ENCODE measurements at regions not wholly inside any gene's neighbourhood (a gene's known extent, or its start where the extent isn't known, plus 50 kb on each side); places are given as distances from the start of the nearest gene placed in this dataset.

DNA sequence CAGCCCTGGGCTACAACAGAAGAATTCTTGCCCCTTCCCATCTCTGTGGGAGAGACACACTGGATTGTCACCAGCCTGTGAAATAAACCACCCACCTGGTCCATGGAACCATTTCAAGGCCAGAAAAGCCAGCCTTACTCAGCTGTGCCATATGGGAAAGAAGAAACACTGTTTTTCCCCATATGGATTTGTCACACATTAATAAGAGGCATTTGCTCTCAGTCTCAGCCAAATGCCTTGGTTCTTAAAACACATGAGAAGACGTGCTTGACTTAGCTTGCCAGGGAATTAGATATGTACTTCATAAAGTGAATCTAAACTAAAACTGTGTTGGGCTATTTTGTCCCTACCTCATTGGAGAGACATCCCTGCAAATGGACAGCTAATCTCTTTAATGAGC, 308.6 kb upstream of the TNP1 start:
- no peak for DNase-seq (ENCODE audit: low spot score)
- intact Hi-C loops (cut with DNase I): loop anchor here (10.0 kb wide), 2 partner anchors 374 to 474 kb away; partner anchors contain the start of gene IGFBP5 (in 1 of the 2)

DNA sequence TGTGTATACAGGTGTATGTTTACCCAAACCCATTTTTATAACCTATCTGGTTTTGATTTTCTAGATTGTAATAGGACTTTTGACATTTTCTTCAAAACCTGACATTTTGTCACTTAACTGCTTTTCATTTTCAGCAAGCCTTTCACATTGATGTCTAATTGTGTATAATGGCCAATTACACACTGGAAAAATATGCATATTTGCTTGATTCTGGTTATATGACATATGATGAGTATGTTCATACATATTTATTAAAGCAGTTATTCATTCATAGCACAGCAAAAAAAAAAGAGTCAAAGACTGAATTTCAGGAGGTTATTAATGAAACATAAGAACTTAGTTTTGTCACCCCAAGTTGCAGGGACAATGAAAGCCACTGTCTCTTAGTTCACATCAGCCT, 307.7 kb upstream of the TNP1 start:
- intact Hi-C loops (cut with DNase I): loop anchor here (10.0 kb wide), 2 partner anchors 373 to 473 kb away; partner anchors contain the start of gene IGFBP5 (in 1 of the 2)
- no peak for DNase-seq (ENCODE audit: low spot score)

DNA sequence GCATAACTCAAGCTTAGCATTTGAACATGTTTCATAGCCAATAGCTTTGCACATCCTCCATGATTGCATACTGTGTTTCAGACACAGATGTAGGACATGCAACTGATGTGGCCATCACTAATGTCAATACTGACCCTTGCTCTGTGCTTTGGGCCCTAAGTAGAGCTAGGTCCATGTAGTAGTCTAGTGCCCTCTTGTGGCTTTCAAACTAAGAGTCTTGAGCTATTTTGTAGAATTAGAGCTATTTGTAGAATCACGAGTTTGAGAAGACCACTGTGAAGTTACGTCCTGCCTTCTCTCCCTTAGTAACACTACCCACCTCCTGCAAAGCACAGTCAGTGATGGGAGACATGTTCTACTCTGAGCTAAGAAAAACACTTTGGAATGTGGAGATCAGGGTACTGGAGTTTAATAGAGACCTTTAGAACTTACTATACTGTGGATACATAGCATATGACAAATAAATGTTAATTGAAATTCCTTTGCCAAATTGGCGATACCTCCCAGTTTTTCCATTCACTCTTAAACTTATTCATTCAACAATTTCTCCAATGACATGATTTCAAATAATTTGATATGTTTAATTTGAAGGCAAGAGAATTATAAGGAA, 306.5 kb upstream of the TNP1 start:
- intact Hi-C loops (cut with DNase I): loop anchor here (10.0 kb wide), 2 partner anchors 372 to 472 kb away; partner anchors contain the start of gene IGFBP5 (in 1 of the 2)
- DNase-seq (ENCODE audit: low spot score): no peak

DNA sequence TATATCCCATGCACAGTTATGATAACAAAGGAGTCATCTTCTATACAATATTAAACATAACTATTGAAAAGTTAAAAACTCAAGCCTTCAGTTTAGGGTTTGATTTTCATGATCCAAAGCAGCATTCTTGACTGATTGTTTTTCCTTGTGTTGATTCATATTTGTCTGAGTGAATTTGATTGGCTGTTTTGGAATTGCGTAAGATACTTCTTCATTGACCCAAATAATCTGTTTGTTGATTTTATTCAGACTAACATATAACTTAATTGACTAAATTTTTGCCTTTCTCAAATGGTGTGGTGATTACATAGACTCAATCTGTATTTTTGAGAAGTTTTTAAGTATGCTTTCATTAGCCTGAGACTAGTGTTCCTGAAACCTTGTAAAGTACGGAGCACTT, 305.7 kb upstream of the TNP1 start:
- intact Hi-C loops (cut with DNase I): loop anchor here (10.0 kb wide), 2 partner anchors 371 to 471 kb away; partner anchors contain the start of gene IGFBP5 (in 1 of the 2)
- no peak for DNase-seq (ENCODE audit: low spot score)

- DNase-seq (ENCODE audit: low spot score): no peak
- intact Hi-C loops (cut with DNase I): loop anchor here (10.0 kb wide), 2 partner anchors 369 to 469 kb away; partner anchors contain the start of gene IGFBP5 (in 1 of the 2)
Observed at GRCh38 chr2:217163987-217164386, 304.1 kb upstream of the TNP1 start.

- no peak for DNase-seq (ENCODE audit: low spot score)
- intact Hi-C loops (cut with DNase I): loop anchor here (10.0 kb wide), 2 partner anchors 368 to 468 kb away; partner anchors contain the start of gene IGFBP5 (in 1 of the 2)
Observed at GRCh38 chr2:217162533-217162932, 302.7 kb upstream of the TNP1 start.

GRCh38 chr2:217160978-217161973, 301.4 kb upstream of the TNP1 start:
- intact Hi-C loops (cut with DNase I): loop anchor here (10.0 kb wide), 2 partner anchors 366 to 466 kb away; partner anchors contain the start of gene IGFBP5 (in 1 of the 2)
- DNase-seq (ENCODE audit: low spot score): no peak

- intact Hi-C loops (cut with DNase I): loop anchor here (10.0 kb wide), 2 partner anchors 365 to 465 kb away; partner anchors contain the start of gene IGFBP5 (in 1 of the 2)
- no peak for DNase-seq (ENCODE audit: low spot score)
Observed at GRCh38 chr2:217160103-217160743, 300.4 kb upstream of the TNP1 start.

DNA sequence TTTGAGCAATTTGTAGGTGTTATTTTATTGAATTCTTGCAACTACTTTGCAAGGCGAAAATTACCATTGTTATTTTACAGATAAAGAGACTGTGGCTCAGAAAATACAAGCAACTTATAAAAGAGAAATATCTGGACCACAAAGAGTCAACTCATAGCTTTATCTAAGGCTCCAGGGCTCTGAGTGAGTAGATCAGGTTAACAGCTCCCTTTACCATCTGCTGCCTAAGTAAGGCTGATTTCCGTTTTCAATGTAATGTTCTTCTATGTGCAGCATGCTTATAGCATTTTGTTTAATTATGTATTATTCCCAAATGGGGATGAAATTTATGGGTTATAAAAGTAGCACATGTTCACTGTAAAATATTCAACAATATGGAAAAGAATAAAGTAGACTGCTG, 299.1 kb upstream of the TNP1 start:
- intact Hi-C loops (cut with DNase I): loop anchor here in 1 of 2 donors (10.0 kb wide), 1 partner anchor 94 kb away; no protein-coding TSS in a partner anchor
- no peak for DNase-seq (ENCODE audit: low spot score)

DNA sequence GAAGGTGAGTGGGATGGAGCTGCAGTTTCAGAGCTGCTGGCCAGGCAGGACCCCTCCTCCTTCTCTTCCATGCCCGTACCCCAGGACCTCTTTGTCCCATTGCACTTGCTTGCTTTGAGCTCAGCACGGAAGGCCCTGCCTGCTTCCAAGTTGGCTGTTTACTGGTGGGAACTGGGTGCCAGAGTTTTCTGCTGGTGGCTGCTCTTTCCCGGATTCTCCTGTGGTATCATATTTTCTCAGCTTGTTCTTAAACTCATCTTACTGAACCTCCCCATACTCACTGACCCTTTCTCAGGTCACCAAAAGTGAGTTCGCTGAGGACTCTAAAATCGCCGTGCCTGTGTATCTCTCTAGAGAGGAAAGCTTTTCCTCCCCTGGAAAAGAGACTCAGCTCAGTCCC, 297.7 kb upstream of the TNP1 start:
- intact Hi-C loops (cut with DNase I): loop anchor here in 1 of 2 donors (10.0 kb wide), 1 partner anchor 93 kb away; no protein-coding TSS in a partner anchor
- DNase-seq (ENCODE audit: low spot score): no peak

- DNase-seq (ENCODE audit: low spot score): no peak
- intact Hi-C loops (cut with DNase I): loop anchor here in 1 of 2 donors (10.0 kb wide), 1 partner anchor 92 kb away; no protein-coding TSS in a partner anchor
Observed at GRCh38 chr2:217156801-217157200, 296.9 kb upstream of the TNP1 start.

GRCh38 chr2:217154923-217155322, 295.1 kb upstream of the TNP1 start:
- DNase-seq (ENCODE audit: low spot score): no peak
- intact Hi-C loops (cut with DNase I): loop anchor here in 1 of 2 donors (10.0 kb wide), 1 partner anchor 90 kb away; no protein-coding TSS in a partner anchor

GRCh38 chr2:217153510-217153909, 293.6 kb upstream of the TNP1 start:
- intact Hi-C loops (cut with DNase I): loop anchor here in 1 of 2 donors (10.0 kb wide), 1 partner anchor 89 kb away; no protein-coding TSS in a partner anchor
- no peak for DNase-seq (ENCODE audit: low spot score)

- DNase-seq (ENCODE audit: low spot score): no peak
- intact Hi-C loops (cut with DNase I): loop anchor here in 1 of 2 donors (10.0 kb wide), 1 partner anchor 88 kb away; no protein-coding TSS in a partner anchor
Observed at GRCh38 chr2:217152831-217153230, 293.0 kb upstream of the TNP1 start.

DNA sequence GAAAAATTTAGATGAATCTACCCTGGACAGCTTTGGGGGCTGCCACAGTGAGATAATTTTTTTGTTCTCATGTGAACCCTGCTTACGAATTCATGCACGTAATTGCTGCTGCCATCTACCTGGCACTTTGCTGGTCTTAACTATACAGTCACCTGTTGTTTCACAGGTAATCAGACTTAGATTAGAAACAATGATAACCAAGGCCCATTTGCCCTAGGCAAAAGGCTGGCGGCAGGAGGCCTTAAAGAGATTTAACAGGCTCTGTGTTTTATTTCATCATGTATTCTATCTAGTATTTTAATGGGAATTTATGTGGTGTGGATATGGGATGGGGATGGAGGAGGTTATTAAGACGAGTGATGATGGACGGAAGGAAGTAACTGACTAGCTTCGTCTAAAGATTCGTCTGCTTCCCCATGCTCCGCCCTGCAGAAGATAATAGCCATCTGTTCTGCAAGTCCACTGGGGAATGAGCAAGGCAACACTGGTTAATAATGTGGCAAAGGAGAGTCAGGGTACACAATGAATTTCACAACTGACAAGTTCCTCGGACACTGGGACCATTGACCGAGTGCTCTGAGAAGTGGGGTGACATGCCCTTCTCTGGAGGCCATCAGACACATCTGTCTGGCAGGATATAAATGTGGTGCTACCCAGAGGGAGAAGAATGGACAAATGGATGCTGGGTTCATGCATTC, 291.8 kb upstream of the TNP1 start:
- DNase-seq (ENCODE audit: low spot score): no peak
- intact Hi-C loops (cut with DNase I): loop anchor here in 1 of 2 donors (10.0 kb wide), 1 partner anchor 87 kb away; no protein-coding TSS in a partner anchor

DNA sequence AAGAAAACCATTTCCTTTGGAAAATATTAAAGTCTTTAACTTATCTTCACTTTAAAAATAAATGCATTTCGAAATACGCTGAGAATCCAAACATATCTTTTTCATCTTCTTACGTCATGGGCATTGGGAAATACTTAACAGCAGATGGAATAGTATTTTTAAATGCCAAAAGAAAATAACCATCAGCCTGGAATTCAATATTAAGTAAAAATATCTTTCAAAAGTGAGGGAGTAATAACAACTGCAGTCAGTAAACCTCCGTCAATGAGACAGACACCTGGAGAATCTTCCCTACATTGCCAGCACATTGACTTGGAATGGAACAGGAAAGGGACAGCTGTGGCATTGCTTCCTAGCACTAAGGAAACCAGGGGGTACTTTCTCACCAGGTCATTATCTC, 290.4 kb upstream of the TNP1 start:
- DNase-seq (ENCODE audit: low spot score): no peak
- intact Hi-C loops (cut with DNase I): loop anchor here in 1 of 2 donors (10.0 kb wide), 1 partner anchor 85 kb away; no protein-coding TSS in a partner anchor

- no peak for DNase-seq (ENCODE audit: low spot score)
- intact Hi-C loops (cut with DNase I): no loop called here
Observed at GRCh38 chr2:217149087-217149660, 289.3 kb upstream of the TNP1 start.

DNA sequence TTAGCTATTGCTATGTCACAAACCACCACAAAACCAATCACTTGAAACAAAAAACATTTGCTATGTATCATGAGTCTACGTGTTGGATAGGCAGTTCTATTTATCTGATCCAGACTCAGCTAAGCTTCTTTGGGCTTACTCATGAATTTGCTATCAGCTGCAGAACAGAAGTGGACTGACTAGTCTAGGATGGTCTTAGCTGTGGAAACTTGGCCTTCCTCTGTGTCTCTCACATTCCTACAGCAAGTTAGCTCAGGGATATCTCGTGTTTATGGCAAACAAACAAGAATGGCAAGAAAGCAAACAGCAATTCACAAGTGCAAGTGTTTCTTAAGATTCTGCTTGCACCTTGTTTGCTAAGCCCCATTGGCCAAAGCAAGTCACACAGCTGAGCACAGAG, 288.0 kb upstream of the TNP1 start:
- intact Hi-C loops (cut with DNase I): no loop called here
- DNase-seq (ENCODE audit: low spot score): no peak
